HCT116 (cell line): ENCODE measurements at regions not wholly inside any gene's neighbourhood (a gene's known extent, or its start where the extent isn't known, plus 50 kb on each side); places are given as distances from the start of the nearest gene placed in this dataset.

Experiments used
- CEBPB ChIP-seq: IDR thresholded peaks from 2 replicates; pipeline ENCODE4 v1.6.1; 2012; ENCODE audit warnings: low read depth
- EZH2 ChIP-seq: fragments of 200-600 bp; sonication (generic); IDR thresholded peaks from 2 replicates; pipeline ENCODE4 v1.6.1; 2017; ENCODE audit warnings: antibody characterized with exemption, mixed run types
- POLR2A ChIP-seq: IDR thresholded peaks from 2 replicates; pipeline ENCODE4 v1.7.0; 2011; ENCODE audit warnings: borderline replicate concordance; ENCODE audit not compliant: insufficient read depth, insufficient read length; ENCODE audit errors: extremely low read depth
- POLR2AphosphoS5 ChIP-seq: IDR thresholded peaks from 2 replicates; pipeline ENCODE4 v1.6.1; 2011; ENCODE audit warnings: mild to moderate bottlenecking, low read depth, low read length, moderate library complexity
- YY1 ChIP-seq: IDR thresholded peaks from 2 replicates; pipeline ENCODE4 v1.6.1; 2011; ENCODE audit warnings: low read length, low read depth, moderate library complexity, mild to moderate bottlenecking; ENCODE audit not compliant: insufficient replicate concordance; ENCODE audit errors: extremely low read depth
- TF ChIP-seq, protein P1 (sequence below): IDR thresholded peaks from 2 replicates; pipeline ENCODE4 v1.6.1; 2012; ENCODE audit warnings: low read depth
- TF ChIP-seq, protein P2 (sequence below), 3 experiments: fragments of 200-600 bp in 1 of 3; sonication (generic) in 1 of 3; IDR thresholded peaks in 2 of 3; conservative IDR thresholded peaks in 1 of 3; 2 replicates each; pipeline ENCODE4 v1.5.1; 2012 to 2017; ENCODE audit warnings: low read depth in 2 of 3, low read length in 2 of 3, antibody characterized with exemption in 1 of 3, borderline replicate concordance in 1 of 3, control low read depth in 1 of 3, mild to moderate bottlenecking in 1 of 3, mixed read lengths in 1 of 3, mixed run types in 1 of 3, moderate library complexity in 1 of 3; ENCODE audit not compliant: insufficient read depth in 1 of 3

GRCh38 chr20:22243067-22243466 lies 341.3 kb downstream of the FOXA2 start:
- TF ChIP-seq, protein P1, sequence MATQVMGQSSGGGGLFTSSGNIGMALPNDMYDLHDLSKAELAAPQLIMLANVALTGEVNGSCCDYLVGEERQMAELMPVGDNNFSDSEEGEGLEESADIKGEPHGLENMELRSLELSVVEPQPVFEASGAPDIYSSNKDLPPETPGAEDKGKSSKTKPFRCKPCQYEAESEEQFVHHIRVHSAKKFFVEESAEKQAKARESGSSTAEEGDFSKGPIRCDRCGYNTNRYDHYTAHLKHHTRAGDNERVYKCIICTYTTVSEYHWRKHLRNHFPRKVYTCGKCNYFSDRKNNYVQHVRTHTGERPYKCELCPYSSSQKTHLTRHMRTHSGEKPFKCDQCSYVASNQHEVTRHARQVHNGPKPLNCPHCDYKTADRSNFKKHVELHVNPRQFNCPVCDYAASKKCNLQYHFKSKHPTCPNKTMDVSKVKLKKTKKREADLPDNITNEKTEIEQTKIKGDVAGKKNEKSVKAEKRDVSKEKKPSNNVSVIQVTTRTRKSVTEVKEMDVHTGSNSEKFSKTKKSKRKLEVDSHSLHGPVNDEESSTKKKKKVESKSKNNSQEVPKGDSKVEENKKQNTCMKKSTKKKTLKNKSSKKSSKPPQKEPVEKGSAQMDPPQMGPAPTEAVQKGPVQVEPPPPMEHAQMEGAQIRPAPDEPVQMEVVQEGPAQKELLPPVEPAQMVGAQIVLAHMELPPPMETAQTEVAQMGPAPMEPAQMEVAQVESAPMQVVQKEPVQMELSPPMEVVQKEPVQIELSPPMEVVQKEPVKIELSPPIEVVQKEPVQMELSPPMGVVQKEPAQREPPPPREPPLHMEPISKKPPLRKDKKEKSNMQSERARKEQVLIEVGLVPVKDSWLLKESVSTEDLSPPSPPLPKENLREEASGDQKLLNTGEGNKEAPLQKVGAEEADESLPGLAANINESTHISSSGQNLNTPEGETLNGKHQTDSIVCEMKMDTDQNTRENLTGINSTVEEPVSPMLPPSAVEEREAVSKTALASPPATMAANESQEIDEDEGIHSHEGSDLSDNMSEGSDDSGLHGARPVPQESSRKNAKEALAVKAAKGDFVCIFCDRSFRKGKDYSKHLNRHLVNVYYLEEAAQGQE: no peak
- no peak for TF ChIP-seq POLR2A
- no peak for TF ChIP-seq POLR2AphosphoS5
- TF ChIP-seq, protein P2, sequence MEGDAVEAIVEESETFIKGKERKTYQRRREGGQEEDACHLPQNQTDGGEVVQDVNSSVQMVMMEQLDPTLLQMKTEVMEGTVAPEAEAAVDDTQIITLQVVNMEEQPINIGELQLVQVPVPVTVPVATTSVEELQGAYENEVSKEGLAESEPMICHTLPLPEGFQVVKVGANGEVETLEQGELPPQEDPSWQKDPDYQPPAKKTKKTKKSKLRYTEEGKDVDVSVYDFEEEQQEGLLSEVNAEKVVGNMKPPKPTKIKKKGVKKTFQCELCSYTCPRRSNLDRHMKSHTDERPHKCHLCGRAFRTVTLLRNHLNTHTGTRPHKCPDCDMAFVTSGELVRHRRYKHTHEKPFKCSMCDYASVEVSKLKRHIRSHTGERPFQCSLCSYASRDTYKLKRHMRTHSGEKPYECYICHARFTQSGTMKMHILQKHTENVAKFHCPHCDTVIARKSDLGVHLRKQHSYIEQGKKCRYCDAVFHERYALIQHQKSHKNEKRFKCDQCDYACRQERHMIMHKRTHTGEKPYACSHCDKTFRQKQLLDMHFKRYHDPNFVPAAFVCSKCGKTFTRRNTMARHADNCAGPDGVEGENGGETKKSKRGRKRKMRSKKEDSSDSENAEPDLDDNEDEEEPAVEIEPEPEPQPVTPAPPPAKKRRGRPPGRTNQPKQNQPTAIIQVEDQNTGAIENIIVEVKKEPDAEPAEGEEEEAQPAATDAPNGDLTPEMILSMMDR (IDR thresholded peaks at IDR 0.05 in 2 of 3, conservative IDR thresholded peaks at IDR 0.05 in 1 of 3; ENCODE audit: borderline replicate concordance in 1 of 3, insufficient read depth in 1 of 3, low read depth in 2 of 3, low read length in 2 of 3): no peak
- no peak for TF ChIP-seq CEBPB
- no peak for TF ChIP-seq YY1
- no peak for TF ChIP-seq EZH2
